Activated CD4-positive, alpha-beta T cell treated with anti-CD3 and anti-CD28 coated beads for 36 hours (primary cell): ENCODE measurements at regions not wholly inside any gene's neighbourhood (a gene's known extent, or its start where the extent isn't known, plus 50 kb on each side); places are given as distances from the start of the nearest gene placed in this dataset.

Experiments
- ATAC-seq: fragments of 200-7000 bp; cut with Tn5 transposase; one replicate; pipeline ENCODE4 v1.10.0; 2021; ENCODE audit warnings: mild to moderate bottlenecking, moderate library complexity
- CTCF ChIA-PET: fragments of 350-600 bp; sonication (Branson Sonifier 250); formaldehyde crosslinking; loops from one replicate; lab custom pipeline; 2021; ENCODE audit warnings: antibody characterized with exemption; lab: Charles Lee
- POLR2A ChIA-PET: fragments of 350-600 bp; sonication (Branson Sonifier 250); formaldehyde crosslinking; loops from one replicate; lab custom pipeline; 2021; ENCODE audit warnings: antibody characterized with exemption, inconsistent platforms; lab: Charles Lee
- DNase-seq: peaks from one replicate; pipeline ENCODE4 v3.0.0-alpha.2; 2020
- H3K27ac Mint-ChIP-seq: one replicate; pipeline ENCODE4 v1.8.0; 2021; ENCODE audit warnings: mixed read lengths
- H3K27me3 Mint-ChIP-seq: one replicate; pipeline ENCODE4 v1.8.0; 2021; ENCODE audit warnings: mixed read lengths
- H3K36me3 Mint-ChIP-seq: one replicate; pipeline ENCODE4 v1.8.0; 2021; ENCODE audit warnings: low read depth, mixed read lengths
- H3K4me1 Mint-ChIP-seq: one replicate; pipeline ENCODE4 v1.8.0; 2021; ENCODE audit warnings: mixed read lengths
- H3K4me3 Mint-ChIP-seq: one replicate; pipeline ENCODE4 v1.8.0; 2021; ENCODE audit warnings: mild to moderate bottlenecking, moderate library complexity, mixed read lengths
- H3K9me3 Mint-ChIP-seq: one replicate; pipeline ENCODE4 v1.8.0; 2021; ENCODE audit warnings: low read depth, mixed read lengths
- intact Hi-C, 2 experiments: fragments of 100-400 bp; cut with DNase I in 1 of 2; cut with micrococcal nuclease in 1 of 2; formaldehyde crosslinking; loops; one replicate each; pipeline versions ENCODE4 v1.14.2 to v1.15.1; 2022 to 2024; cut with DNase I, micrococcal nuclease

- Mint-ChIP-seq H3K4me3 (no peak overlapping the region), H3K9me3 (peaks cover 2% of the 10 kb centered on the region), H3K27me3 (peaks cover 1% of the 10 kb centered on the region), H3K4me1 (no peaks in the 10 kb centered on the region), H3K27ac (no peak overlapping the region), H3K36me3 (no peaks in the 10 kb centered on the region)
- CTCF ChIA-PET: no interaction called here
- no peak for DNase-seq
- intact Hi-C loops: no loop called here
- ATAC-seq: no peak
- POLR2A ChIA-PET: no interaction called here
These were observed 267.6 kb downstream of the GRIN2B start for GRCh38 chr12:13713556-13714410.

GRCh38 chr12:13707829-13708228, 273.6 kb downstream of the GRIN2B start:
- ChIA-PET POLR2A (no interaction called here), CTCF (interaction anchor here (0.5 kb wide), 1 partner anchor 244 kb away, joined by 4 read pairs; no protein-coding TSS in a partner anchor)
- ATAC-seq (no peak), DNase-seq (no peak)
- Mint-ChIP-seq H3K9me3 (peaks cover 2% of the 10 kb centered on the region), H3K4me1 (no peaks in the 10 kb centered on the region), H3K27me3 (peaks cover 5% of the 10 kb centered on the region), H3K36me3 (no peaks in the 10 kb centered on the region), H3K27ac (no peak overlapping the region), H3K4me3 (no peak overlapping the region)
- intact Hi-C loops: no loop called here

GRCh38 chr12:13702381-13702780, 279.0 kb downstream of the GRIN2B start:
- H3K4me3 Mint-ChIP-seq: no peak overlapping the region
- H3K27me3 Mint-ChIP-seq: peaks cover 8% of the 10 kb centered on the region
- DNase-seq (no peak), ATAC-seq (no peak)
- H3K36me3 Mint-ChIP-seq: no peaks in the 10 kb centered on the region
- intact Hi-C loops: no loop called here
- H3K4me1 Mint-ChIP-seq: no peaks in the 10 kb centered on the region
- POLR2A ChIA-PET: no interaction called here
- H3K9me3 Mint-ChIP-seq: no peaks in the 10 kb centered on the region
- CTCF ChIA-PET: interaction anchor here (0.8 kb wide), 1 partner anchor 766 kb away, joined by 3 read pairs; no protein-coding TSS in a partner anchor
- H3K27ac Mint-ChIP-seq: no peak overlapping the region

GRCh38 chr12:13701502-13701901, 279.9 kb downstream of the GRIN2B start:
- Mint-ChIP-seq H3K27ac (no peak overlapping the region), H3K9me3 (no peaks in the 10 kb centered on the region), H3K36me3 (no peaks in the 10 kb centered on the region), H3K27me3 (peaks cover 9% of the 10 kb centered on the region), H3K4me1 (no peaks in the 10 kb centered on the region), H3K4me3 (no peak overlapping the region)
- no peak for ATAC-seq
- intact Hi-C loops: no loop called here
- CTCF ChIA-PET: no interaction called here
- no peak for DNase-seq
- POLR2A ChIA-PET: no interaction called here

GRCh38 chr12:13697973-13698372, 283.4 kb downstream of the GRIN2B start:
- no peak overlapping the region for H3K27ac Mint-ChIP-seq
- POLR2A ChIA-PET: no interaction called here

GRCh38 chr12:13695781-13696180, 285.6 kb downstream of the GRIN2B start:
- CTCF ChIA-PET: no interaction called here
- no peaks in the 10 kb centered on the region for H3K4me1 Mint-ChIP-seq
- H3K27me3 Mint-ChIP-seq: peaks cover 5% of the 10 kb centered on the region
- POLR2A ChIA-PET: no interaction called here
- intact Hi-C loops: no loop called here
- ATAC-seq (no peak), DNase-seq (no peak)
- no peak overlapping the region for H3K4me3 Mint-ChIP-seq
- no peak overlapping the region for H3K27ac Mint-ChIP-seq
- no peaks in the 10 kb centered on the region for H3K9me3 Mint-ChIP-seq
- H3K36me3 Mint-ChIP-seq: no peaks in the 10 kb centered on the region

More at GRCh38 chr12:13697973-13698372, 283.4 kb downstream of the GRIN2B start:
- no peak overlapping the region for H3K4me3 Mint-ChIP-seq
- no peaks in the 10 kb centered on the region for H3K36me3 Mint-ChIP-seq
- DNase-seq (no peak), ATAC-seq (no peak)
- CTCF ChIA-PET: no interaction called here
- no peaks in the 10 kb centered on the region for H3K9me3 Mint-ChIP-seq
- peaks cover 8% of the 10 kb centered on the region for H3K27me3 Mint-ChIP-seq
- intact Hi-C loops: no loop called here
- H3K4me1 Mint-ChIP-seq: no peaks in the 10 kb centered on the region

GRCh38 chr12:13692332-13692731, 289.1 kb downstream of the GRIN2B start:
- peaks cover 10% of the 10 kb centered on the region for H3K27me3 Mint-ChIP-seq
- intact Hi-C loops: no loop called here
- no peaks in the 10 kb centered on the region for H3K9me3 Mint-ChIP-seq
- H3K4me3 Mint-ChIP-seq: no peak overlapping the region
- H3K27ac Mint-ChIP-seq: no peak overlapping the region
- POLR2A ChIA-PET: no interaction called here
- H3K4me1 Mint-ChIP-seq: no peaks in the 10 kb centered on the region
- ATAC-seq: no peak
- CTCF ChIA-PET: no interaction called here
- H3K36me3 Mint-ChIP-seq: no peaks in the 10 kb centered on the region
- DNase-seq: no peak

- intact Hi-C loops: no loop called here
- DNase-seq: no peak
- Mint-ChIP-seq H3K4me1 (no peaks in the 10 kb centered on the region), H3K4me3 (no peak overlapping the region), H3K9me3 (no peaks in the 10 kb centered on the region), H3K27ac (no peak overlapping the region), H3K27me3 (peaks cover 10% of the 10 kb centered on the region), H3K36me3 (no peaks in the 10 kb centered on the region)
- no peak for ATAC-seq
- ChIA-PET CTCF (no interaction called here), POLR2A (no interaction called here)
These were observed 289.8 kb downstream of the GRIN2B start for GRCh38 chr12:13691598-13691997.

GRCh38 chr12:13687633-13688032, 293.8 kb downstream of the GRIN2B start:
- H3K9me3 Mint-ChIP-seq: no peaks in the 10 kb centered on the region
- DNase-seq (no peak), ATAC-seq (no peak)
- POLR2A ChIA-PET: no interaction called here
- H3K36me3 Mint-ChIP-seq: no peaks in the 10 kb centered on the region
- H3K27me3 Mint-ChIP-seq: peaks cover 9% of the 10 kb centered on the region
- H3K27ac Mint-ChIP-seq: no peak overlapping the region
- intact Hi-C loops: no loop called here
- CTCF ChIA-PET: no interaction called here
- H3K4me3 Mint-ChIP-seq: no peak overlapping the region
- H3K4me1 Mint-ChIP-seq: no peaks in the 10 kb centered on the region

GRCh38 chr12:13686260-13686659, 295.1 kb downstream of the GRIN2B start:
- ATAC-seq: no peak
- Mint-ChIP-seq H3K36me3 (no peaks in the 10 kb centered on the region), H3K4me3 (no peak overlapping the region), H3K9me3 (no peaks in the 10 kb centered on the region), H3K27me3 (peaks cover 9% of the 10 kb centered on the region), H3K27ac (no peak overlapping the region), H3K4me1 (no peaks in the 10 kb centered on the region)
- intact Hi-C loops: no loop called here
- CTCF ChIA-PET: no interaction called here
- POLR2A ChIA-PET: no interaction called here
- DNase-seq: no peak

- H3K27ac Mint-ChIP-seq: no peak overlapping the region
- no peak for ATAC-seq
- POLR2A ChIA-PET: interaction anchor here (0.7 kb wide), 1 partner anchor 12 kb away, joined by 3 read pairs; no protein-coding TSS in a partner anchor
- H3K4me3 Mint-ChIP-seq: no peak overlapping the region
- H3K9me3 Mint-ChIP-seq: no peaks in the 10 kb centered on the region
- no peaks in the 10 kb centered on the region for H3K36me3 Mint-ChIP-seq
- intact Hi-C loops: no loop called here
- H3K27me3 Mint-ChIP-seq: peaks cover 5% of the 10 kb centered on the region
- no peak for DNase-seq
- CTCF ChIA-PET: interaction anchor here (1.4 kb wide), 1 partner anchor 20 kb away, joined by 5 read pairs; no protein-coding TSS in a partner anchor
- H3K4me1 Mint-ChIP-seq: no peaks in the 10 kb centered on the region
These were observed 300.5 kb downstream of the GRIN2B start for GRCh38 chr12:13680916-13681315.

GRCh38 chr12:13676880-13677279, 304.5 kb downstream of the GRIN2B start:
- intact Hi-C loops: no loop called here
- no peak for ATAC-seq
- no peak for DNase-seq
- Mint-ChIP-seq H3K9me3 (no peaks in the 10 kb centered on the region), H3K27ac (no peak overlapping the region), H3K36me3 (no peaks in the 10 kb centered on the region), H3K4me1 (no peaks in the 10 kb centered on the region), H3K4me3 (no peak overlapping the region), H3K27me3 (peaks cover 4% of the 10 kb centered on the region)
- CTCF ChIA-PET: interaction anchor here (0.7 to 0.9 kb wide), 2 partner anchors 16 to 306 kb away, joined by 3 read pairs; no protein-coding TSS in a partner anchor
- POLR2A ChIA-PET: no interaction called here
